ENCODE measurements at regions not wholly inside any gene's neighbourhood (a gene's known extent, or its start where the extent isn't known, plus 50 kb on each side); places are given as distances from the start of the nearest gene placed in this dataset.

- TF ChIP-seq CTCF (IDR thresholded peaks at IDR 0.05) (no peak), POLR2A (IDR thresholded peaks at IDR 0.05) (no peak), POLR2AphosphoS5 (IDR thresholded peaks at IDR 0.05) (no peak), EP300 (IDR thresholded peaks at IDR 0.05) (no peak)
These were observed 507.0 kb upstream of the KLF6 start for GRCh38 chr10:4291990-4292389.

All from sigmoid colon (tissue), 4 donors.